GM12892 (cell line): ENCODE measurements at regions not wholly inside any gene's neighbourhood (a gene's known extent, or its start where the extent isn't known, plus 50 kb on each side); places are given as distances from the start of the nearest gene placed in this dataset.

Source experiments
- DNase-seq: peaks from one replicate; pipeline ENCODE4 v3.0.0; 2011; ENCODE audit not compliant: insufficient read length
- FAIRE-seq: peaks from 2 replicates; lab custom pipeline; 2011; peaks lifted over from hg19 to GRCh38; lab: Jason Lieb, UNC
- POLR2A ChIP-seq: IDR thresholded peaks from 2 replicates; pipeline ENCODE4 v1.6.1; 2011; ENCODE audit warnings: low read depth, low read length, control low read depth
- POLR2AphosphoS5 ChIP-seq: IDR thresholded peaks from 2 replicates; pipeline ENCODE4 v1.6.1; 2011; ENCODE audit warnings: low read depth, low read length, control low read depth
- TAF1 ChIP-seq: IDR thresholded peaks from 2 replicates; pipeline ENCODE4 v1.6.1; 2011; ENCODE audit warnings: low read depth, mild to moderate bottlenecking, control low read depth, low read length, borderline replicate concordance

- FAIRE-seq (no peak), DNase-seq (no peak)
- TF ChIP-seq POLR2A (no peak), TAF1 (no peak), POLR2AphosphoS5 (no peak)
Measured at GRCh38 chrX:151476604-151477303, 79.7 kb downstream of the VMA21 start.

GRCh38 chrX:151478058-151478457 lies 81.1 kb downstream of the VMA21 start:
- no peak for FAIRE-seq
- no peak for DNase-seq
- TF ChIP-seq POLR2A = no peak
- TF ChIP-seq TAF1 = no peak
- TF ChIP-seq POLR2AphosphoS5 = no peak

- DNase-seq (peak; percentile 10), FAIRE-seq (no peak)
- TF ChIP-seq POLR2AphosphoS5 = no peak
- no peak for TF ChIP-seq TAF1
- no peak for TF ChIP-seq POLR2A
Measured at GRCh38 chrX:151488677-151489076, 74.8 kb upstream of the PASD1 start.

GRCh38 chrX:151505796-151506195 lies 57.7 kb upstream of the PASD1 start:
- TF ChIP-seq POLR2A (no peak), POLR2AphosphoS5 (no peak), TAF1 (no peak)
- DNase-seq (no peak), FAIRE-seq (peak; percentile 17)

- DNase-seq (no peak), FAIRE-seq (no peak)
- no peak for TF ChIP-seq TAF1
- TF ChIP-seq POLR2AphosphoS5 = no peak
Measured at GRCh38 chrX:151510203-151510602, 53.3 kb upstream of the PASD1 start.

- DNase-seq (no peak), FAIRE-seq (no peak)
- TF ChIP-seq POLR2AphosphoS5 (no peak), POLR2A (no peak), TAF1 (no peak)
Measured at GRCh38 chrX:151513472-151513871, 50.0 kb upstream of the PASD1 start.
